GM23338 (cell line): ENCODE measurements at regions not wholly inside any gene's neighbourhood (a gene's known extent, or its start where the extent isn't known, plus 50 kb on each side); places are given as distances from the start of the nearest gene placed in this dataset.

ENCODE experiments used
- ATAC-seq: fragments of 200-7000 bp; cut with Tn5 transposase; 3 replicates; pipeline ENCODE4 v1.9.1; 2020
- DNase-seq: peaks from one replicate; pipeline ENCODE4 v3.0.0-alpha.2; 2015; ENCODE audit warnings: low spot score
- H2AFZ ChIP-seq: fragments of 200-600 bp; sonication (generic); 2 replicates; pipeline ENCODE4 v1.8.0; 2016; ENCODE audit warnings: antibody characterized with exemption, mild to moderate bottlenecking, moderate library complexity
- H3F3A ChIP-seq: fragments of 200-600 bp; sonication (generic); replicated peaks from 2 replicates; pipeline ENCODE4 v1.8.0; 2017; ENCODE audit warnings: antibody characterized with exemption, mixed run types, low read depth
- H3K27ac ChIP-seq: fragments of 200-600 bp; sonication (generic); 2 replicates; pipeline ENCODE4 v1.6.1; 2016; ENCODE audit warnings: low read depth
- H3K27me3 ChIP-seq: fragments of 200-600 bp; sonication (generic); 2 replicates; pipeline ENCODE4 v1.8.0; 2016; ENCODE audit warnings: mild to moderate bottlenecking, mixed run types, moderate library complexity; ENCODE audit not compliant: insufficient read depth
- H3K36me3 ChIP-seq: fragments of 200-600 bp; sonication (generic); 2 replicates; pipeline ENCODE4 v1.8.0; 2016; ENCODE audit warnings: mild to moderate bottlenecking; ENCODE audit not compliant: insufficient read depth
- H3K4me1 ChIP-seq: fragments of 200-600 bp; sonication (generic); 2 replicates; pipeline ENCODE4 v1.8.0; 2016; ENCODE audit warnings: mild to moderate bottlenecking, moderate library complexity; ENCODE audit not compliant: insufficient read depth
- H3K4me2 ChIP-seq: fragments of 200-600 bp; sonication (generic); 2 replicates; pipeline ENCODE4 v1.7.1; 2017; ENCODE audit warnings: mixed run types
- H3K4me3 ChIP-seq: fragments of 200-600 bp; sonication (generic); 2 replicates; pipeline ENCODE4 v1.6.1; 2016; ENCODE audit warnings: mixed run types
- H3K79me2 ChIP-seq: fragments of 200-600 bp; sonication (generic); replicated peaks from 2 replicates; pipeline ENCODE4 v1.8.0; 2017; ENCODE audit warnings: mild to moderate bottlenecking; ENCODE audit not compliant: insufficient read depth
- H3K9me2 ChIP-seq: fragments of 200-600 bp; sonication (generic); 2 replicates; pipeline ENCODE4 v1.8.0; 2017; ENCODE audit not compliant: insufficient read depth
- H4K20me1 ChIP-seq: fragments of 200-600 bp; sonication (generic); replicated peaks from 2 replicates; pipeline ENCODE4 v1.8.0; 2017; ENCODE audit warnings: mild to moderate bottlenecking; ENCODE audit not compliant: insufficient read depth
- H3K27ac Mint-ChIP-seq: 2 replicates; pipeline ENCODE4 v1.8.0; 2020; ENCODE audit warnings: inconsistent platforms, mild to moderate bottlenecking, moderate library complexity, mixed read lengths
- H3K27me3 Mint-ChIP-seq: 3 replicates; pipeline ENCODE4 v1.8.0; 2022; ENCODE audit warnings: low read depth, mild to moderate bottlenecking, moderate library complexity, mixed read lengths, inconsistent platforms; ENCODE audit not compliant: insufficient read depth, poor library complexity
- H3K36me3 Mint-ChIP-seq: 3 replicates; pipeline ENCODE4 v1.8.0; 2021; ENCODE audit warnings: low read depth, mild to moderate bottlenecking, inconsistent platforms, moderate library complexity, mixed read lengths
- H3K4me1 Mint-ChIP-seq: 3 replicates; pipeline ENCODE4 v1.8.0; 2020; ENCODE audit warnings: mild to moderate bottlenecking, inconsistent platforms, mixed read lengths
- H3K4me3 Mint-ChIP-seq: 3 replicates; pipeline ENCODE4 v1.8.0; 2021; ENCODE audit warnings: moderate library complexity, mild to moderate bottlenecking, inconsistent platforms, mixed read lengths
- H3K9me3 Mint-ChIP-seq: 3 replicates; pipeline ENCODE4 v1.8.0; 2020; ENCODE audit warnings: moderate library complexity, mild to moderate bottlenecking, inconsistent platforms, mixed read lengths
- CREB1 ChIP-seq: fragments of 250-450 bp; sonication (Bioruptor Pico); IDR thresholded peaks from 2 replicates; pipeline ENCODE4 v1.5.0; 2020; ENCODE audit warnings: low read depth, mild to moderate bottlenecking, moderate library complexity
- EZH2 ChIP-seq: fragments of 200-600 bp; sonication (generic); IDR thresholded peaks from one replicate; pipeline ENCODE4 v1.8.0; 2017; ENCODE audit warnings: antibody characterized with exemption, mild to moderate bottlenecking, low read depth; ENCODE audit not compliant: unreplicated experiment
- EZH2phosphoT487 ChIP-seq: fragments of 200-600 bp; sonication (generic); IDR thresholded peaks from one replicate; pipeline ENCODE4 v1.8.1; 2018; ENCODE audit warnings: antibody characterized with exemption; ENCODE audit not compliant: unreplicated experiment
- POLR2AphosphoS5 ChIP-seq: IDR thresholded peaks from 2 replicates; pipeline ENCODE4 v1.6.1; 2016; ENCODE audit warnings: antibody characterized with exemption, low read depth
- STAT1 ChIP-seq: IDR thresholded peaks from one replicate; pipeline ENCODE4 v1.6.1; 2016; ENCODE audit warnings: antibody characterized with exemption; ENCODE audit not compliant: unreplicated experiment
- ZNF114 ChIP-seq: fragments of 250-450 bp; sonication (Bioruptor Pico); IDR thresholded peaks from 2 replicates; pipeline ENCODE4 v1.5.0; 2020; ENCODE audit warnings: mild to moderate bottlenecking, moderate library complexity
- ZNF331 ChIP-seq: fragments of 250-450 bp; sonication (Bioruptor Pico); IDR thresholded peaks from 2 replicates; pipeline ENCODE4 v1.5.0; 2020; ENCODE audit warnings: low read depth, mild to moderate bottlenecking, moderate library complexity
- TF ChIP-seq, protein P1 (sequence below): IDR thresholded peaks from 2 replicates; pipeline ENCODE4 v1.6.1; 2016; ENCODE audit warnings: antibody characterized with exemption

GRCh38 chr20:22411286-22411626 lies 173.1 kb downstream of the FOXA2 start:
- Mint-ChIP-seq H3K4me3 (no peak overlapping the region), H3K27ac (no peak overlapping the region), H3K36me3 (no peaks in the 10 kb centered on the region), H3K4me1 (peaks cover 4% of the 10 kb centered on the region; the same call in 1 of the 3 replicates), H3K27me3 (peaks cover 3% of the 10 kb centered on the region), H3K9me3 (no peaks in the 10 kb centered on the region)
- TF ChIP-seq ZNF114 (CRISPR knock-in tag): no peak
- TF ChIP-seq ZNF331: no peak
- TF ChIP-seq STAT1: no peak
- no peak for TF ChIP-seq EZH2
- TF ChIP-seq, protein P1, sequence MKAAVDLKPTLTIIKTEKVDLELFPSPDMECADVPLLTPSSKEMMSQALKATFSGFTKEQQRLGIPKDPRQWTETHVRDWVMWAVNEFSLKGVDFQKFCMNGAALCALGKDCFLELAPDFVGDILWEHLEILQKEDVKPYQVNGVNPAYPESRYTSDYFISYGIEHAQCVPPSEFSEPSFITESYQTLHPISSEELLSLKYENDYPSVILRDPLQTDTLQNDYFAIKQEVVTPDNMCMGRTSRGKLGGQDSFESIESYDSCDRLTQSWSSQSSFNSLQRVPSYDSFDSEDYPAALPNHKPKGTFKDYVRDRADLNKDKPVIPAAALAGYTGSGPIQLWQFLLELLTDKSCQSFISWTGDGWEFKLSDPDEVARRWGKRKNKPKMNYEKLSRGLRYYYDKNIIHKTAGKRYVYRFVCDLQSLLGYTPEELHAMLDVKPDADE: no peak
- Histone ChIP-seq H3K4me1 (no peaks in the 10 kb centered on the region), H3K4me2 (no peak overlapping the region), H3K4me3 (no peak overlapping the region), H3K27ac (no peak overlapping the region), H2AFZ (no peak overlapping the region), H3K79me2 (no peaks in the 10 kb centered on the region), H3K9me2 (no peaks in the 10 kb centered on the region), H3K36me3 (no peaks in the 10 kb centered on the region), H4K20me1 (no peaks in the 10 kb centered on the region), H3F3A (no peaks in the 10 kb centered on the region), H3K27me3 (no peaks in the 10 kb centered on the region)
- ATAC-seq (no peak), DNase-seq (no peak)

DNA sequence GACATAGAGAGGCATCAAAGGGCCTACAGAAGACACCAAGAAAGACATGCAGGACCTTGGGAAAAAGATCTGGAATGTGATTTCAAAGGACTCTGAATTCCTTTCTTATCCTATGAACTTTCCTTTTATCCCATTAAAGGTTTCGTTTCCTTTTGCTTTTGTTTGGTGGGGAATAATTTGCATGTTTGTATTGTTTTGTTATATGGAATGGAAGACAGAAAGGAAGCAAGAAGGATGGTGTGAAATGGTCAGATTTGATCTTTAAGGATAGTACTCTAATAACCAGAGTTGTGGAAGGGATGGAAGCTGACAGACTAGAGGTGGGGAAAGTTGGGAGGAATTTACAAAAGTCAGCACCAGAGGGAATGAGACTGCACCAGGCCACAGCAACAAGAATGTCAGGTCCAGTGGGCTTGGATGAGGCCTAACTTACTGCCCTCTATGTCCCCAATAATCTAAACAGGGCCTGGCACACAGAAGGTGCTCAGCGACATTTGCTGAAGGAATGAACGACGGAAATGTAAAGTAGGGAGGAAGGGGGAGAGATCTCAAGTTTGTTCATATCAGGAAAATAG lies 173.7 kb downstream of the FOXA2 start:
- Mint-ChIP-seq H3K4me3 (no peak overlapping the region), H3K27ac (no peak overlapping the region), H3K36me3 (no peaks in the 10 kb centered on the region), H3K27me3 (peaks cover 3% of the 10 kb centered on the region), H3K4me1 (peaks cover 4% of the 10 kb centered on the region; the same call in 1 of the 3 replicates), H3K9me3 (no peaks in the 10 kb centered on the region)
- H3K4me2 ChIP-seq: no peak overlapping the region
- H3K4me1 ChIP-seq: no peaks in the 10 kb centered on the region
- H3K9me2 ChIP-seq: no peaks in the 10 kb centered on the region
- H2AFZ ChIP-seq: no peak overlapping the region
- no peak overlapping the region for H3K27ac ChIP-seq
- no peak overlapping the region for H3K4me3 ChIP-seq
- no peak for ATAC-seq
- H3K79me2 ChIP-seq: no peaks in the 10 kb centered on the region
- H3K27me3 ChIP-seq: no peaks in the 10 kb centered on the region
- TF ChIP-seq ZNF331: no peak
- no peaks in the 10 kb centered on the region for H4K20me1 ChIP-seq
- DNase-seq: peak; percentile 18
- no peaks in the 10 kb centered on the region for H3K36me3 ChIP-seq
- H3F3A ChIP-seq: no peaks in the 10 kb centered on the region

DNA sequence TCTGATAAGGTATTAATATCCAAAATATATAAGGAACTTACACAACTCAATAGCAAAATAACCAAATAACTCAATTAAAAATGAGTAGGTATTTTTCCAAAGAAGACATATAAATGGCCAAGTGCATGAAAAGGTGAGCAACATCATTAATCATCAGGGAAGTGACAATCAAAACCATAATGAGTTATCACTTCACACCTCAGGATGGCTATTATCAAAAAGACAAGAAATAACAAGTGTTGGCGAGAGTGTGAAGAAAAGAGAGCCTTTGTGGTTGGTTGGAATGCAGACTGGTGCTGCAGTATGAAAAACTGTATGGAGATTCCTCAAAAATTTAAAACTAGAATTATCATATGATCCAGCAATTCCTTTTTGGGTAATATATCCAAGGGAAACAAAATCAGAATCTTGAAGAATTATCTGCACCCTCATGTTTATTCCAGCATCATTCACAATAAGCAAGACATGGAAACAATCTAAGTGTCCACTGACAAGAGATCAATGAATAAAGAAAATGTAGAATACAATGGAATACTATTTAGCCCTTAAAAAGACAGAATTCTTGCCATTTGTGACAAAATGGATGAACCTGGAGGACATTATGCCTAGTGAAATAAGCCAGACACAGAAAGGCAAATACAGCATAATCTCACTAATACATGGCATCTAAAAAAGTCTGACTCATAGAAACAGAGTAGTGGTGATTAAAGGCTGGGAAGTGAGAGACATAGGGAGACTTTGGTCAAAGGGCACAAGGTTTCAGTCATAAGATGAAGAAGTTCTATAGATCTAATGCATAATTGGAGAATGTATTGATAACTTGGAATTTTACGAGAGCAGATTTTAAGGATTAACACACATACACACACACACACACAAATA lies 175.6 kb downstream of the FOXA2 start:
- no peaks in the 10 kb centered on the region for H3K79me2 ChIP-seq
- H4K20me1 ChIP-seq: no peaks in the 10 kb centered on the region
- H3K4me2 ChIP-seq: no peak overlapping the region
- H3F3A ChIP-seq: no peaks in the 10 kb centered on the region
- DNase-seq: no peak
- H3K4me1 ChIP-seq: peaks cover 10% of the 10 kb centered on the region
- no peaks in the 10 kb centered on the region for H3K9me2 ChIP-seq
- H3K4me3 Mint-ChIP-seq: no peak overlapping the region
- no peaks in the 10 kb centered on the region for H3K36me3 ChIP-seq
- ATAC-seq: no peak
- TF ChIP-seq, protein P1: no peak
- no peak for TF ChIP-seq POLR2AphosphoS5
- TF ChIP-seq ZNF331: no peak
- no peak for TF ChIP-seq CREB1
- TF ChIP-seq EZH2phosphoT487: no peak
- no peak overlapping the region for H3K4me3 ChIP-seq
- H3K27me3 Mint-ChIP-seq: peaks cover 7% of the 10 kb centered on the region
- no peak overlapping the region for H2AFZ ChIP-seq
- H3K27ac Mint-ChIP-seq: no peak overlapping the region
- no peaks in the 10 kb centered on the region for H3K36me3 Mint-ChIP-seq
- peaks cover 14% of the 10 kb centered on the region for H3K4me1 Mint-ChIP-seq
- no peaks in the 10 kb centered on the region for H3K9me3 Mint-ChIP-seq
- H3K27ac ChIP-seq: no peak overlapping the region
- peaks cover 9% of the 10 kb centered on the region for H3K27me3 ChIP-seq
